PC-9 (cell line): ENCODE measurements at regions not wholly inside any gene's neighbourhood (a gene's known extent, or its start where the extent isn't known, plus 50 kb on each side); places are given as distances from the start of the nearest gene placed in this dataset.

Experiments used
- EZH2 ChIP-seq: fragments of 200-600 bp; sonication (generic); IDR thresholded peaks from 2 replicates; pipeline ENCODE4 v1.8.0; 2017; ENCODE audit warnings: antibody characterized with exemption, low read depth
- TF ChIP-seq, protein P1 (sequence below): fragments of 200-600 bp; sonication (generic); conservative IDR thresholded peaks from 2 replicates; pipeline ENCODE4 v1.6.1; 2017; ENCODE audit warnings: mixed run types, antibody characterized with exemption, mild to moderate bottlenecking, moderate library complexity

DNA sequence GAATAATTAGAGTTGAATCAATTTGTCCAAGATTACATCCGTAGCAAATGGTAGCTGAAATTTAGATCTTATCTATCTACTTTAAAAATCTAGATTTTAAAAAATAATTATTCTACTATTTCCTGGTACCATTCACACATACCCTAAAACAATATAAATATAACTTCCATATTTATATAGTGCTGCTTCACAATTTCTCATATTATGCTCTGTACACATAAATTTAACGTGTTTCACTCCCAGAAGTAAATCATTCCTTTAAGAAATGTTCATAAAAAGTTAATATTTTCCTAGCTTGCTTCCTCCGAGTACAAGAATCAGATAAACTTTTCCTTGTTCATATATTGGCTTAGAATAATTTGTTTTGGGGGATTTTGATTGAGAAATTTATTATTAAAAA lies 857.0 kb upstream of the SPRY2 start:
- TF ChIP-seq, protein P1, sequence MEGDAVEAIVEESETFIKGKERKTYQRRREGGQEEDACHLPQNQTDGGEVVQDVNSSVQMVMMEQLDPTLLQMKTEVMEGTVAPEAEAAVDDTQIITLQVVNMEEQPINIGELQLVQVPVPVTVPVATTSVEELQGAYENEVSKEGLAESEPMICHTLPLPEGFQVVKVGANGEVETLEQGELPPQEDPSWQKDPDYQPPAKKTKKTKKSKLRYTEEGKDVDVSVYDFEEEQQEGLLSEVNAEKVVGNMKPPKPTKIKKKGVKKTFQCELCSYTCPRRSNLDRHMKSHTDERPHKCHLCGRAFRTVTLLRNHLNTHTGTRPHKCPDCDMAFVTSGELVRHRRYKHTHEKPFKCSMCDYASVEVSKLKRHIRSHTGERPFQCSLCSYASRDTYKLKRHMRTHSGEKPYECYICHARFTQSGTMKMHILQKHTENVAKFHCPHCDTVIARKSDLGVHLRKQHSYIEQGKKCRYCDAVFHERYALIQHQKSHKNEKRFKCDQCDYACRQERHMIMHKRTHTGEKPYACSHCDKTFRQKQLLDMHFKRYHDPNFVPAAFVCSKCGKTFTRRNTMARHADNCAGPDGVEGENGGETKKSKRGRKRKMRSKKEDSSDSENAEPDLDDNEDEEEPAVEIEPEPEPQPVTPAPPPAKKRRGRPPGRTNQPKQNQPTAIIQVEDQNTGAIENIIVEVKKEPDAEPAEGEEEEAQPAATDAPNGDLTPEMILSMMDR: no peak
- no peak for TF ChIP-seq EZH2
